Thoracic aorta (tissue), 2 donors: ENCODE measurements at regions not wholly inside any gene's neighbourhood (a gene's known extent, or its start where the extent isn't known, plus 50 kb on each side); places are given as distances from the start of the nearest gene placed in this dataset.

Source experiments
- ATAC-seq: fragments of 150-250 bp; one replicate; pipeline ENCODE4 v1.8.0; 2017; ENCODE audit warnings: low read depth; ENCODE audit not compliant: insufficient number of reproducible peaks, low FRiP score
- DNase-seq: peaks from one replicate; pipeline ENCODE4 v3.0.0-alpha.2; 2020; ENCODE audit warnings: low spot score
- H3K27ac ChIP-seq, 2 donors: fragments of 200-600 bp; sonication (generic); 1 replicate in 1 of 2; 2 replicates in 1 of 2; pipeline ENCODE4 v1.5.1; 2016; ENCODE audit warnings: mild to moderate bottlenecking in 2 of 2, moderate library complexity in 2 of 2
- H3K27me3 ChIP-seq: fragments of 200-600 bp; sonication (generic); replicated peaks from 2 replicates; pipeline ENCODE4 v1.6.0; 2016; ENCODE audit warnings: mild to moderate bottlenecking; ENCODE audit not compliant: insufficient read depth
- H3K36me3 ChIP-seq: fragments of 200-600 bp; sonication (generic); one replicate; pipeline ENCODE4 v1.5.1; 2016
- H3K4me1 ChIP-seq, 2 donors: fragments of 200-600 bp; sonication (generic); 1 replicate in 1 of 2; 2 replicates in 1 of 2; pipeline versions ENCODE4 v1.5.1 to v1.6.0; 2016; ENCODE audit warnings: low read depth in 2 of 2, mild to moderate bottlenecking in 1 of 2; ENCODE audit not compliant: control insufficient read depth in 1 of 2
- H3K4me3 ChIP-seq: fragments of 200-600 bp; sonication (generic); 2 replicates; pipeline ENCODE4 v1.5.1; 2016; ENCODE audit warnings: mild to moderate bottlenecking
- H3K9me3 ChIP-seq: fragments of 200-600 bp; sonication (generic); 2 replicates; pipeline ENCODE4 v1.5.1; 2016
- TF ChIP-seq, protein P1 (sequence below): fragments of 200-600 bp; sonication (generic); IDR thresholded peaks from one replicate; pipeline ENCODE4 v1.5.1; 2019; ENCODE audit warnings: antibody characterized with exemption

DNA sequence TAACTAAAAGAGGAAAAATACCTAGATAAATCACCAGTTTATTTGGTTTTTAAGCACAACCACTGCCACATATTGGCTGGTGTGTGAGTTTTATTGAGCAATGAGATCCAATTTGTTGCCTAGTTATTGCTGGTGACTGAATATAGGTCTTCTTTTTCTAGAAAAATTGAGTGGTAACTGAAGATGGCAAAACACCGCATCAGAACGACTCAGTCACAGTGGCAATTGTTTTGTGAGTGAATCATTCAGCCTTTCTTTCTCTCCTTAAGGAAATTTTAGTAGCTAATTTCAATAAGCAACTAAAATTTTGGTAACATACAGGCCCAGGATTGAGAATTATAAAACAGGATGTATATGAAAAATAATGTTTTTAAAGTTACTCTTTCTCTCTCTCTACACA lies 533.0 kb downstream of the KCNA4 start:
- TF ChIP-seq, protein P1, sequence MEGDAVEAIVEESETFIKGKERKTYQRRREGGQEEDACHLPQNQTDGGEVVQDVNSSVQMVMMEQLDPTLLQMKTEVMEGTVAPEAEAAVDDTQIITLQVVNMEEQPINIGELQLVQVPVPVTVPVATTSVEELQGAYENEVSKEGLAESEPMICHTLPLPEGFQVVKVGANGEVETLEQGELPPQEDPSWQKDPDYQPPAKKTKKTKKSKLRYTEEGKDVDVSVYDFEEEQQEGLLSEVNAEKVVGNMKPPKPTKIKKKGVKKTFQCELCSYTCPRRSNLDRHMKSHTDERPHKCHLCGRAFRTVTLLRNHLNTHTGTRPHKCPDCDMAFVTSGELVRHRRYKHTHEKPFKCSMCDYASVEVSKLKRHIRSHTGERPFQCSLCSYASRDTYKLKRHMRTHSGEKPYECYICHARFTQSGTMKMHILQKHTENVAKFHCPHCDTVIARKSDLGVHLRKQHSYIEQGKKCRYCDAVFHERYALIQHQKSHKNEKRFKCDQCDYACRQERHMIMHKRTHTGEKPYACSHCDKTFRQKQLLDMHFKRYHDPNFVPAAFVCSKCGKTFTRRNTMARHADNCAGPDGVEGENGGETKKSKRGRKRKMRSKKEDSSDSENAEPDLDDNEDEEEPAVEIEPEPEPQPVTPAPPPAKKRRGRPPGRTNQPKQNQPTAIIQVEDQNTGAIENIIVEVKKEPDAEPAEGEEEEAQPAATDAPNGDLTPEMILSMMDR, result no peak
- DNase-seq, result no peak
- H3K27ac ChIP-seq, result no peak overlapping the region

GRCh38 chr11:29482510-29482909 lies 534.3 kb downstream of the KCNA4 start:
- H3K4me1 ChIP-seq, result no peaks in the 10 kb centered on the region
- no peak overlapping the region for H3K4me3 ChIP-seq
- ATAC-seq (no peak), DNase-seq (no peak)
- no peaks in the 10 kb centered on the region for H3K9me3 ChIP-seq
- H3K36me3 ChIP-seq, result no peaks in the 10 kb centered on the region
- no peak overlapping the region for H3K27ac ChIP-seq
- H3K27me3 ChIP-seq, result no peaks in the 10 kb centered on the region
- TF ChIP-seq, protein P1, result no peak

More for the DNA sequence above, 533.0 kb downstream of the KCNA4 start:
- no peak for ATAC-seq
- Histone ChIP-seq H3K27me3 (no peaks in the 10 kb centered on the region), H3K36me3 (no peaks in the 10 kb centered on the region), H3K9me3 (no peaks in the 10 kb centered on the region), H3K4me1 (no peaks in the 10 kb centered on the region), H3K4me3 (no peak overlapping the region)

DNA sequence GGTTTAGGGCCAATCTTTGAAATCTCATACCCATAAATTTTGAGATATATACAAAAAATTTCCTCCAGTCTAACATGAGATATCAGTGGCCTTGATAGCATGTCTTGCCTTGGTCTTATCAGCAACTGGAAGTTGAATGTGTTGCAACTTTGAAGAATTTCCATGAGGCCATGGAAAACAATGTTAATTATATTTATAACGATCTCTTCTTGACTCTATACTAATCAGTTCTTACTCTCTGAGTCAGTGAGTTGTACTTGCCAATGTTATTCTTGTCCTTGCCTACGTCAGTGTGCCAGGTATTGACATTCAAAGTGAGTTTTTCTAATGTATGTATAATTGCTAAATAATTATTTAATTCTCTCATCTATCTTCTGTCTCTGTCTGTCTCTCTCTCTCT lies 535.1 kb downstream of the KCNA4 start:
- Histone ChIP-seq H3K4me3 (no peak overlapping the region), H3K9me3 (no peaks in the 10 kb centered on the region), H3K27me3 (no peaks in the 10 kb centered on the region), H3K4me1 (no peaks in the 10 kb centered on the region), H3K36me3 (no peaks in the 10 kb centered on the region), H3K27ac (no peak overlapping the region)
- ATAC-seq, result no peak
- DNase-seq, result no peak
- TF ChIP-seq, protein P1, result no peak

DNA sequence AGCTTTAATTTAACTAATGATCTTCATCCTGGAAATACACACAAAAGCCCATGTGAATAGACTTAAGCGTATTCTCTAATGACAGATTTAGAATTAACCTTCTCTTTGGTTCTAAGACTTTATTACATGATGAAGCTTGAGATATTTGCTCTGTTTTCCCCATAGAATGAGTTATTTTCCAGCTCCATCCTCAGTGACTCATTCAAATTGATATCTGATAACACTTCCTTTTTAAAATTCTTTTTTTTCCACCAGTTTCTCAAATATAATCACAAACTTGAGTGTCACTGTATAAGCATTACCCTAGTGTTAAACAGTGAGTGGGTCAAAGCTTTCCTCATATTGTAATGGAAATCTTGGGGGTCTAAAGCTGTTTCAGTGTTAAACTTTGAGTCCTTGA lies 535.8 kb downstream of the KCNA4 start:
- Histone ChIP-seq H3K4me3 (no peak overlapping the region), H3K36me3 (no peaks in the 10 kb centered on the region), H3K27me3 (no peaks in the 10 kb centered on the region), H3K4me1 (no peaks in the 10 kb centered on the region), H3K27ac (no peak overlapping the region), H3K9me3 (no peaks in the 10 kb centered on the region)
- DNase-seq, result no peak
- no peak for ATAC-seq
- TF ChIP-seq, protein P1, result no peak

DNA sequence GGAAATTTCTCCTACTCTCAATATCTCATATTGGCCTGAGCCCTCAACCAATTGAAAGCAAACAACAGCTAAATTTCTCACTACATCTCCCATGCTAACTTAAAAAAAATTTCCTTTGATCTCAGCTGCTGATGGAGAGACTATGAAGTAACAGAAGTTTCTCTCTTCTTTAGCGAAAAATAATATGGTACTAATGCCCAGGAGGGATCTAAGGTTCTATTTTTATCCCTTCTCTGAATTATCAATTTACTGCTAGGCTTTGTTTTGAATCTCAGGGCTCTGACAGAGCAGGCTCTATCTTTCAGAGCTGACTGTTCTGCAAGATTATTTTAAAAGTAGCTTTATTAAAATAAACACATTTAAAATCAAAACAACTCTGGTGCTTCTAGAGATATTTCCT lies 558.6 kb downstream of the KCNA4 start:
- no peaks in the 10 kb centered on the region for H3K9me3 ChIP-seq
- ATAC-seq (no peak), DNase-seq (no peak)
- no peak overlapping the region for H3K4me3 ChIP-seq
- no peak overlapping the region for H3K27ac ChIP-seq
- no peaks in the 10 kb centered on the region for H3K27me3 ChIP-seq
- H3K36me3 ChIP-seq, result no peaks in the 10 kb centered on the region
- TF ChIP-seq, protein P1, result no peak
- no peaks in the 10 kb centered on the region for H3K4me1 ChIP-seq
